SU-DHL-6 (cell line): ENCODE measurements at regions not wholly inside any gene's neighbourhood (a gene's known extent, or its start where the extent isn't known, plus 50 kb on each side); places are given as distances from the start of the nearest gene placed in this dataset.

Source experiments
- CTCF ChIP-seq: fragments of 200-600 bp; sonication (generic); IDR thresholded peaks from one replicate; pipeline ENCODE4 v1.5.1; 2017; ENCODE audit warnings: antibody characterized with exemption, mild to moderate bottlenecking, low read length, moderate library complexity; ENCODE audit not compliant: insufficient read depth, poor library complexity, severe bottlenecking
- EZH2phosphoT487 ChIP-seq: fragments of 200-600 bp; sonication (generic), shearing (Covaris generic); conservative IDR thresholded peaks from 2 replicates; pipeline ENCODE4 v1.6.1; 2018; ENCODE audit warnings: mild to moderate bottlenecking, antibody characterized with exemption, low read length, moderate library complexity, mixed read lengths

- TF ChIP-seq CTCF (no peak), EZH2phosphoT487 (no peak)
These were observed 229.9 kb downstream of the LRRN1 start for GRCh38 chr3:4029135-4029534.
